Thyroid gland (tissue), 4 donors: ENCODE measurements at regions not wholly inside any gene's neighbourhood (a gene's known extent, or its start where the extent isn't known, plus 50 kb on each side); places are given as distances from the start of the nearest gene placed in this dataset.

Experiments used
- POLR2A ChIP-seq, 2 donors: fragments of 450-650 bp; IDR thresholded peaks; one replicate each; pipeline ENCODE4 v1.6.1; 2017; ENCODE audit warnings: antibody characterized with exemption in 2 of 2, mild to moderate bottlenecking in 2 of 2, moderate library complexity in 1 of 2
- TF ChIP-seq, protein P1 (sequence below), 6 experiments: fragments of 200-600 bp in 3 of 6; fragments of 450-650 bp in 3 of 6; sonication (generic) in 3 of 6; IDR thresholded peaks; one replicate each; pipeline ENCODE4 v1.5.1; 2016 to 2019; ENCODE audit warnings: antibody characterized with exemption in 6 of 6, mild to moderate bottlenecking in 2 of 6, inconsistent platforms in 1 of 6, moderate library complexity in 1 of 6

DNA sequence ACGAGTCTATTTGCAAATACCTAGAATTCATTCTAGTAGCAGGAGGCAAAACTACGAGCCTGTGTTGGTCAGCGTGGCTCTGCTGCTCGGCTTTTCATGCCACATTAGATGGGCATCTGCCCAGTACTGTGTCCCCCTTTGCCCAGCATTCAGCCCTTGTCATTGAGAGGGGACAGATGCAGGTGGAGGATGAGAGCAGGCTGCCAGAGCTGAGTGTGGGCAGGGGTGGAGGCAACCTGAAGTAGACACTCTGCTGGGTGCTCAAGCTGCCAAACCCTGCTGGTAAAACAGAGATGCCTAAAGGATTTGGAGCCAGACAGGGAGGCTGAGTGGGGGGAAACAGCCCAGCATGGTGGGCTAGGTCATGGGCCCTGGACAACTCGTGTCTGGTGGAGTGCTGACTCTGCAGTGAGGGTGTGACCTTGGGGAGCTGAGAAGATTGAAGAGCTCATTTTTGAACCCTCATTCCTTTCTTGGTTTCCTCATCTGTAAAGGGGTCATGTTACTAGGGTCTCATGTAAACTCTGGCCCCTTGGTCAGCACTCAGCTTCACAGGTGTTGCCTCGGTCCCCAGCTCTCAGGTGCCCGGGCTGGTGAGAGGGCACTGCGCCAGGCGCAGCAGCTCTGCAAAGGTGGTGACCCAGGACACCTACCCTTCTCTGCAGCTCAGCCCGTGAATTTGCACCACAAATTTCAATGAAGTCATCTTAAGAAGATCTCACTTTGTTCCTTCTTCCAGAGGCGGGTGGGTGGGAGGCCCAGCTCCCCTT lies 64.2 kb upstream of the BHLHE23 start:
- TF ChIP-seq POLR2A (IDR thresholded peaks at IDR 0.05) = no peak
- TF ChIP-seq, protein P1, sequence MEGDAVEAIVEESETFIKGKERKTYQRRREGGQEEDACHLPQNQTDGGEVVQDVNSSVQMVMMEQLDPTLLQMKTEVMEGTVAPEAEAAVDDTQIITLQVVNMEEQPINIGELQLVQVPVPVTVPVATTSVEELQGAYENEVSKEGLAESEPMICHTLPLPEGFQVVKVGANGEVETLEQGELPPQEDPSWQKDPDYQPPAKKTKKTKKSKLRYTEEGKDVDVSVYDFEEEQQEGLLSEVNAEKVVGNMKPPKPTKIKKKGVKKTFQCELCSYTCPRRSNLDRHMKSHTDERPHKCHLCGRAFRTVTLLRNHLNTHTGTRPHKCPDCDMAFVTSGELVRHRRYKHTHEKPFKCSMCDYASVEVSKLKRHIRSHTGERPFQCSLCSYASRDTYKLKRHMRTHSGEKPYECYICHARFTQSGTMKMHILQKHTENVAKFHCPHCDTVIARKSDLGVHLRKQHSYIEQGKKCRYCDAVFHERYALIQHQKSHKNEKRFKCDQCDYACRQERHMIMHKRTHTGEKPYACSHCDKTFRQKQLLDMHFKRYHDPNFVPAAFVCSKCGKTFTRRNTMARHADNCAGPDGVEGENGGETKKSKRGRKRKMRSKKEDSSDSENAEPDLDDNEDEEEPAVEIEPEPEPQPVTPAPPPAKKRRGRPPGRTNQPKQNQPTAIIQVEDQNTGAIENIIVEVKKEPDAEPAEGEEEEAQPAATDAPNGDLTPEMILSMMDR (IDR thresholded peaks at IDR 0.05) = no peak
